HL-60 (cell line): ENCODE measurements at regions not wholly inside any gene's neighbourhood (a gene's known extent, or its start where the extent isn't known, plus 50 kb on each side); places are given as distances from the start of the nearest gene placed in this dataset.

ENCODE experiments used
- DNase-seq, 2 experiments: peaks; one replicate each; pipeline ENCODE4 v3.0.0-alpha.2; 2010 to 2020; ENCODE audit warnings: low read depth in 1 of 2, low spot score in 1 of 2
- H3K27ac ChIP-seq: fragments of 250-450 bp; sonication (Bioruptor Pico); replicated peaks from 2 replicates; pipeline ENCODE4 v1.5.1; 2020; ENCODE audit warnings: mild to moderate bottlenecking, moderate library complexity
- H3K27me3 ChIP-seq: fragments of 250-450 bp; sonication (Bioruptor Pico); 2 replicates; pipeline ENCODE4 v1.5.1; 2021; ENCODE audit warnings: mild to moderate bottlenecking, moderate library complexity; ENCODE audit not compliant: insufficient read depth, poor library complexity, severe bottlenecking
- H3K4me3 ChIP-seq: replicated peaks from 2 replicates; pipeline ENCODE4 v1.5.1; 2011; ENCODE audit warnings: mild to moderate bottlenecking, control low read depth, low read length; ENCODE audit not compliant: insufficient read depth
- CTCF ChIP-seq: IDR thresholded peaks from one replicate; pipeline ENCODE4 v1.5.1; 2011; ENCODE audit warnings: low read length, control low read depth, inconsistent platforms; ENCODE audit not compliant: insufficient read depth
- GABPA ChIP-seq: IDR thresholded peaks from 2 replicates; pipeline ENCODE4 v1.6.1; 2012; ENCODE audit warnings: low read depth
- POLR2AphosphoS5 ChIP-seq: IDR thresholded peaks from 2 replicates; pipeline ENCODE4 v1.6.1; 2012; ENCODE audit warnings: low read depth
- REST ChIP-seq: IDR thresholded peaks from 2 replicates; pipeline ENCODE4 v1.6.1; 2012; ENCODE audit warnings: low read depth; ENCODE audit not compliant: insufficient replicate concordance
- SPI1 ChIP-seq: IDR thresholded peaks from 2 replicates; pipeline ENCODE4 v1.6.1; 2012; ENCODE audit warnings: low read depth, mild to moderate bottlenecking, borderline replicate concordance

GRCh38 chr9:86809151-86809550, 138.2 kb downstream of the GAS1 start:
- no peak for DNase-seq
- H3K4me3 ChIP-seq = no peak overlapping the region
- H3K27ac ChIP-seq = no peak overlapping the region
- no peaks in the 10 kb centered on the region for H3K27me3 ChIP-seq
- TF ChIP-seq SPI1 (no peak), REST (no peak), CTCF (no peak), POLR2AphosphoS5 (no peak), GABPA (no peak)

GRCh38 chr9:86807367-86807976, 139.8 kb downstream of the GAS1 start:
- DNase-seq = no peak
- H3K27ac ChIP-seq = no peak overlapping the region
- no peak overlapping the region for H3K4me3 ChIP-seq
- H3K27me3 ChIP-seq = no peaks in the 10 kb centered on the region
- TF ChIP-seq POLR2AphosphoS5 (no peak), REST (no peak), CTCF (no peak), GABPA (no peak), SPI1 (no peak)

GRCh38 chr9:86804011-86804410, 143.3 kb downstream of the GAS1 start:
- no peak overlapping the region for H3K27ac ChIP-seq
- H3K4me3 ChIP-seq = no peak overlapping the region
- TF ChIP-seq POLR2AphosphoS5 = no peak
- DNase-seq = no peak
- H3K27me3 ChIP-seq = no peaks in the 10 kb centered on the region

GRCh38 chr9:86802900-86803673, 144.2 kb downstream of the GAS1 start:
- H3K27me3 ChIP-seq = no peaks in the 10 kb centered on the region
- no peak overlapping the region for H3K27ac ChIP-seq
- no peak for DNase-seq
- H3K4me3 ChIP-seq = no peak overlapping the region
- TF ChIP-seq GABPA (no peak), CTCF (no peak), SPI1 (no peak), POLR2AphosphoS5 (no peak), REST (no peak)
